GM18520 (cell line): ENCODE measurements at regions not wholly inside any gene's neighbourhood (a gene's known extent, or its start where the extent isn't known, plus 50 kb on each side); places are given as distances from the start of the nearest gene placed in this dataset.

Experiments
- ATAC-seq: cut with Tn5 transposase; IDR thresholded peaks from one replicate; pipeline ENCODE4 v1.9.1; 2021; ENCODE audit not compliant: unreplicated experiment

- ATAC-seq: no peak
Observed at GRCh38 chr7:16172366-16172765, 249.0 kb downstream of the CRPPA start.

GRCh38 chr7:16171928-16172327, 249.4 kb downstream of the CRPPA start:
- no peak for ATAC-seq

GRCh38 chr7:16170671-16171070, 250.7 kb downstream of the CRPPA start:
- ATAC-seq: no peak

GRCh38 chr7:16169537-16169936, 251.8 kb downstream of the CRPPA start:
- no peak for ATAC-seq

GRCh38 chr7:16167526-16167925, 253.8 kb downstream of the CRPPA start:
- no peak for ATAC-seq

GRCh38 chr7:16144361-16144760, 277.0 kb downstream of the CRPPA start:
- ATAC-seq: no peak

- ATAC-seq: no peak
Observed at GRCh38 chr7:16137944-16138343, 283.4 kb downstream of the CRPPA start.

GRCh38 chr7:16136896-16137295, 284.4 kb downstream of the CRPPA start:
- ATAC-seq: no peak

GRCh38 chr7:16135658-16136057, 285.7 kb downstream of the CRPPA start:
- no peak for ATAC-seq

GRCh38 chr7:16130111-16131110, 290.9 kb downstream of the CRPPA start:
- no peak for ATAC-seq

- no peak for ATAC-seq
Observed at GRCh38 chr7:16129431-16130110, 291.8 kb downstream of the CRPPA start.

- no peak for ATAC-seq
Observed at GRCh38 chr7:16123117-16123770, 298.1 kb downstream of the CRPPA start.

- no peak for ATAC-seq
Observed at GRCh38 chr7:16121876-16122390, 299.4 kb downstream of the CRPPA start.

- no peak for ATAC-seq
Observed at GRCh38 chr7:16115374-16115773, 306.0 kb downstream of the CRPPA start.

GRCh38 chr7:16114633-16115032, 306.7 kb downstream of the CRPPA start:
- no peak for ATAC-seq

GRCh38 chr7:16114071-16114470, 307.3 kb downstream of the CRPPA start:
- ATAC-seq: no peak

- ATAC-seq: no peak
Observed at GRCh38 chr7:16113058-16113457, 308.3 kb downstream of the CRPPA start.

- no peak for ATAC-seq
Observed at GRCh38 chr7:16106869-16107268, 314.5 kb downstream of the CRPPA start.

- no peak for ATAC-seq
Observed at GRCh38 chr7:16106300-16106699, 315.0 kb downstream of the CRPPA start.

GRCh38 chr7:16099302-16099849, 322.0 kb downstream of the CRPPA start:
- no peak for ATAC-seq

GRCh38 chr7:16098585-16099179, 322.7 kb downstream of the CRPPA start:
- no peak for ATAC-seq
